A673 (cell line): ENCODE measurements at regions not wholly inside any gene's neighbourhood (a gene's known extent, or its start where the extent isn't known, plus 50 kb on each side); places are given as distances from the start of the nearest gene placed in this dataset.

ENCODE experiments used
- CTCF ChIP-seq: fragments of 300-800, 200-600 bp; sonication (generic); conservative IDR thresholded peaks from 2 replicates; pipeline ENCODE4 v1.5.1; 2017; ENCODE audit warnings: low read depth, mild to moderate bottlenecking, antibody characterized with exemption, low read length, moderate library complexity, mixed read lengths
- EZH2 ChIP-seq: fragments of 200-600 bp; sonication (generic); IDR thresholded peaks from 2 replicates; pipeline ENCODE4 v1.6.1; 2017; ENCODE audit warnings: borderline replicate concordance, low read depth, mild to moderate bottlenecking, mixed read lengths, antibody characterized with exemption, low read length; ENCODE audit not compliant: poor library complexity, severe bottlenecking

- TF ChIP-seq EZH2 (no peak), CTCF (no peak)
These were observed 303.9 kb downstream of the DOCK8 start for GRCh38 chr9:518540-518939.
